ENCODE measurements at regions not wholly inside any gene's neighbourhood (a gene's known extent, or its start where the extent isn't known, plus 50 kb on each side); places are given as distances from the start of the nearest gene placed in this dataset.

DNA sequence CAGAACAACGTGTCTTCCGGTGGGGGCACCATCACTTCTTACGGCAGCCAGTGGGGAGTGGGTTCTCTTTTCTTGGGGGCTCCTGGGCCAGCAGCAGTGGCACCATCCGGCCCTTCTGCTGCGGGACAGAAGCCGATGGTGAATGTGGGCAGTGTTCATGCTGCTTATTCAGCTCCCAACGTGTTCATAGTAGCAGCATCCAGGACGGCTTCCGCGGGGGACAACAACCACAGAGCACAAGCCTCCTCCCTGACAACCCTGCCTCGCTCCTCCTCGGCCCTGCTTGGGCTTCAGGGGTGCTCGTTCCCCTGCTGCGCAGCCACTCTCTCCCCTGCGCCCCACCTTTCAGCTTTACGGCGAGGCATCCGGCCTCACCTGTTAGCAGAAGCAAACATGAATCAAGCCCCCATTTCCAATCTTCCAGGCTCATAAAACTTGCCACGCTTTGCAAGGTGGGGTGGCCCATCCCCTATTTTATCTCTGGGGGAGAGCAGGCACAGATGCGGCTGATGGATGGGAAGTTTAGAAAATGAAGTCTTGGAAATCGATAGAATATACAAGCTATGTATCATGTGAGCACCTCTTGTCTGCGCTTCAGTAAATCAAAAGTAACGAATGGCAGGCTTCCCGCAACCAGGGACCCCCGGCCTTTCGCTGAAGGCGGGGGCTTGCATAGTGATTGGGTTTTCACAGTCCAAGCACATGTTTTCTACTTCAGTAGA lies 191.8 kb upstream of the NECTIN1 start:
- Mint-ChIP-seq H3K4me3 (no peak overlapping the region), H3K9me3 (no peaks in the 10 kb centered on the region), H3K27ac (no peak overlapping the region), H3K36me3 (no peaks in the 10 kb centered on the region), H3K4me1 (no peaks in the 10 kb centered on the region), H3K27me3 (peaks cover 11% of the 10 kb centered on the region)
- POLR2A ChIA-PET, result no interaction called here
- ATAC-seq (ENCODE audit: low read depth) (no peak), DNase-seq (no peak)

DNA sequence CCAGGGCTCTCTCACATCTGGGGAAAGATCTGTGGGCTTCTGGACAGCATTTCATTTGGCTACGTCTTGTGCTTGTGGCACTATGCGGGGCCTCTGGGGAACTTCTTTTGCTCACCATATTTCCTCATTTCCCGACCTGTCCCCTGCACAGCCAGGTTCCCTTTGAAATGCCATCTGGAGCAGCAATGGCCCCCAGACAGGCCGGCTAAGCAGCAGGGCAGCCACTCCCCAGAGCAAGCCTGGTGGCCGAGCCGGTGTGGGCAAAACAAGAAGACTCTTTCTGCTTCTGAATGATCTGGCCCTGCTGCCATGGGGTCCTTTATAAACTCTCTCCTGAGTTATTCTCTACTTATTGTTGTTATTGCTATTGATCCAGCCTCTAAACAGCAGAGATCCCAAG lies 190.7 kb upstream of the NECTIN1 start:
- no peak for ATAC-seq (ENCODE audit: low read depth)
- H3K36me3 Mint-ChIP-seq, result no peaks in the 10 kb centered on the region
- no peak for DNase-seq
- no peak overlapping the region for H3K27ac Mint-ChIP-seq
- peaks cover 2% of the 10 kb centered on the region for H3K9me3 Mint-ChIP-seq
- POLR2A ChIA-PET, result no interaction called here
- H3K27me3 Mint-ChIP-seq, result peaks cover 11% of the 10 kb centered on the region
- no peaks in the 10 kb centered on the region for H3K4me1 Mint-ChIP-seq
- no peak overlapping the region for H3K4me3 Mint-ChIP-seq

DNA sequence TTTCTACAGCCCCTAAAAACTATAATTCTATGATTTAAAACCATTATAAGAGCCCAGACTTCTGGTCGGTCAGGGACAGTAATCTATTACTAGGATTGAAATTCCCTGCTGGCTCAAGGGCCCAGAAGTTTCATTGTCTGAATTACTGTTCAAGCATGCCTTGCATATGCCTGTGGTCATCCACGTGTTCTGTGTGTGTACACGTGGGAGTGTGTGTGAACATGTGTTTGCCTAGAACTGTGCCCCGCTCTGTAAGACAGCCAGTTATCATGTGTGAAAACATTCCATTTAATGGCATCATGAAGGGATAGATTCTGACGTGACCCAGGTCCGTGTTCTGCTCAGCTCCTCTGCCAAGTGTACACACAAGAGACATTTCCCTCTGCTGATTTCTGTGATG lies 189.3 kb upstream of the NECTIN1 start:
- Mint-ChIP-seq H3K36me3 (no peaks in the 10 kb centered on the region), H3K4me1 (no peaks in the 10 kb centered on the region), H3K27ac (no peak overlapping the region), H3K4me3 (no peak overlapping the region), H3K27me3 (peaks cover 11% of the 10 kb centered on the region), H3K9me3 (peaks cover 2% of the 10 kb centered on the region)
- POLR2A ChIA-PET, result no interaction called here
- ATAC-seq (ENCODE audit: low read depth) (no peak), DNase-seq (no peak)

DNA sequence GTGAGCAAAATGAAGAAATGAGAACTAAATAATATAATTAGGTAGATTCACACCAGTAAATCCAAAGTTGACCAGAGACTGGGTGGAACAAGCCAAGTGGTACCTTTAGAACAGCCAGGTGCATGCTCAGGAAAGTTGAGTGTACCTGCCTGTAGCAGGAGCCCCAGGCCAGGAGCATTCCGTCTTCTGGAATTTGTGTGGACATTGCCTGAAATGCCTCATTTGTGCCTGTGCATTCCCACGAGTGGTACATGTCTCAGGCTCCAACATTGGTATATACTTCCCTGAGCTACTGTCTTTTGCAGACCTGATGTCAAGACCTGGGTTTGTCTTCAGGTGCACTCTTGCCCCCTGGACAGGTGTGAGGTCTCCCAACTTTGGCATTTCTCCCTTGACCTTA lies 187.6 kb upstream of the NECTIN1 start:
- H3K4me1 Mint-ChIP-seq, result no peaks in the 10 kb centered on the region
- peaks cover 4% of the 10 kb centered on the region for H3K27me3 Mint-ChIP-seq
- H3K4me3 Mint-ChIP-seq, result no peak overlapping the region
- POLR2A ChIA-PET, result no interaction called here
- DNase-seq (no peak), ATAC-seq (ENCODE audit: low read depth) (no peak)
- no peaks in the 10 kb centered on the region for H3K36me3 Mint-ChIP-seq
- no peak overlapping the region for H3K27ac Mint-ChIP-seq
- peaks cover 2% of the 10 kb centered on the region for H3K9me3 Mint-ChIP-seq

DNA sequence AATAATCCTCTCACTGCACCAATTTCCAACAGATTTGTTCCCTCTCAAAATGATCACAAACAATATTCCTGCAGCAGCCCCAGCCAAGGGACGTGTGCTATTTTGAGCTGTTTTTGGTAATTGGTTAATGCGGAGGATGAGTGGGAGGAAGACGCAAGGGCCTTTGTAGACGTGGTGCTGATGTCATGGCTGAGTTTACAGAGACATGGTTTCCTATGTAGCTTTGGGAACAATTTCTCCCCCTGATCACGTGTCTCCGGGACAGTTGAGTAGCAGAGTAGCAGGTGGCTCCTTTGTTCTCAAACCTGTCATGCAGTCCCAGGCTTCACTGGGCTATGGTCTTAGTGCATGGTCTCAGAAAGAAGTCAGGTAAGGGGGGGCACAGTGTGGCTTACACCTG lies 183.2 kb upstream of the NECTIN1 start:
- Mint-ChIP-seq H3K4me3 (no peak overlapping the region), H3K4me1 (no peaks in the 10 kb centered on the region), H3K27ac (no peak overlapping the region), H3K9me3 (peaks cover 2% of the 10 kb centered on the region), H3K36me3 (no peaks in the 10 kb centered on the region), H3K27me3 (peaks cover 6% of the 10 kb centered on the region)
- DNase-seq (no peak), ATAC-seq (ENCODE audit: low read depth) (no peak)
- POLR2A ChIA-PET, result no interaction called here

DNA sequence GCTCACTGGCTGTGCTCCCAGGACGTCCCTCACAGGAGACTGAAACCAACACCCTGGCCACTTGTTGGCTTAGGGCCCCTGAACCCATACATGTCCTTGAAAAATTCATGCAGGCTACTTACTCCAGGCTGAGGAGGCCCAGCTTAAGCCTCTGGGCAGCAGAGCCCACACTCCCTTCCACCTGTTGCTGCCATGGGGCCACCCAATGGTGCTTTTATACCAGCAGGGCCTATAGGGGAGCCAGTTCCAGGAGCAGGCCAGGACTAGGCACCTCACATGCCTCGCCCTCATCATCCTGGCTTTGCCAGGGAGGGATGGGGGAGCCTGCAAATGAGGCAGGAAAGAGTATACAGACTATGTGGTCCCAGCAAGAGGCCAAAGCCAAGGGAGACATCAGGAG lies 181.7 kb upstream of the NECTIN1 start:
- no peaks in the 10 kb centered on the region for H3K4me1 Mint-ChIP-seq
- no peaks in the 10 kb centered on the region for H3K36me3 Mint-ChIP-seq
- POLR2A ChIA-PET, result no interaction called here
- no peak for DNase-seq
- H3K27me3 Mint-ChIP-seq, result peaks cover 9% of the 10 kb centered on the region
- ATAC-seq (ENCODE audit: low read depth), result no peak
- H3K9me3 Mint-ChIP-seq, result peaks cover 2% of the 10 kb centered on the region
- H3K27ac Mint-ChIP-seq, result no peak overlapping the region
- no peak overlapping the region for H3K4me3 Mint-ChIP-seq

DNA sequence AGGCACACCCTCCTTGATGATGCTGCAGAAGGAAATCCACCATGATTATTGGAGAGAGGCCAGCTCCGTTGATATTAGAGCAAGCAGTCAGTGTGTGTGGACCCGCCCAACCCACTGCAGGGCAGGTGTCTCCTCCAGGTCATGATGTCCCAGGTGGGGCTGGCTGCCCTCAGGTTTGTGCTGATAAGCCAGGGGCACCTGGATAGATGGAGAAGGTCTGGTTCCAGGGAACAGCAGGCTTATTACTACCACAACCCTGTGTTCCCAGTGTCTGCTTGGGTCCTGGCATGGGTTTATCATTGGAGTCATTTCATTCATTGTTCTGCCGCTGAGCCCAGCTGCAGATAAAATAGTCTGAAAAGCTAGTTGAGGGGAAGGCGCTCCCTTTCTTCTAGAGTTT lies 181.1 kb upstream of the NECTIN1 start:
- Mint-ChIP-seq H3K36me3 (no peaks in the 10 kb centered on the region), H3K4me1 (no peaks in the 10 kb centered on the region), H3K27me3 (peaks cover 10% of the 10 kb centered on the region), H3K4me3 (no peak overlapping the region), H3K9me3 (peaks cover 1% of the 10 kb centered on the region), H3K27ac (no peak overlapping the region)
- DNase-seq (no peak), ATAC-seq (ENCODE audit: low read depth) (no peak)
- POLR2A ChIA-PET, result no interaction called here

DNA sequence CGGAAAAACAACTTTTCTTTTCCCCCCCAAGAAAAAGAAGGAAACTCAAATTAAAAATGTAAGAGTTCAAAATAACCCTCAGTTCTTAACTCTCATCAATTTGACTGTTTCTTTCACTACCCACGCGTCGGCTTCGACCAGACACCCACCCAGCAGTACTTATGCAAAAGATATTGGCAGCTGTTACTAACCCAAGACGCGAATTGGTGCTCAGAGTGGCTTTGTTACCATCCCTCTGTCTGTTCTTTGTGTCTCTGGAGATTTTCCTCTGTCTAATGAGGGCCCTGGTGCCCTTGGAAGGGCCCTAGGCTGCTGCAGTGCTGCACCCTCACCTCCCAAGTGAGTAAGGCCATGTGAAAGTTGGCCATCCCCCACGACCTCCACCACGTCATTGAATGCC lies 180.5 kb upstream of the NECTIN1 start:
- DNase-seq, result no peak
- H3K36me3 Mint-ChIP-seq, result no peaks in the 10 kb centered on the region
- H3K27ac Mint-ChIP-seq, result no peak overlapping the region
- H3K4me3 Mint-ChIP-seq, result no peak overlapping the region
- no peaks in the 10 kb centered on the region for H3K9me3 Mint-ChIP-seq
- POLR2A ChIA-PET, result no interaction called here
- H3K27me3 Mint-ChIP-seq, result peaks cover 10% of the 10 kb centered on the region
- no peaks in the 10 kb centered on the region for H3K4me1 Mint-ChIP-seq
- ATAC-seq (ENCODE audit: low read depth), result no peak

DNA sequence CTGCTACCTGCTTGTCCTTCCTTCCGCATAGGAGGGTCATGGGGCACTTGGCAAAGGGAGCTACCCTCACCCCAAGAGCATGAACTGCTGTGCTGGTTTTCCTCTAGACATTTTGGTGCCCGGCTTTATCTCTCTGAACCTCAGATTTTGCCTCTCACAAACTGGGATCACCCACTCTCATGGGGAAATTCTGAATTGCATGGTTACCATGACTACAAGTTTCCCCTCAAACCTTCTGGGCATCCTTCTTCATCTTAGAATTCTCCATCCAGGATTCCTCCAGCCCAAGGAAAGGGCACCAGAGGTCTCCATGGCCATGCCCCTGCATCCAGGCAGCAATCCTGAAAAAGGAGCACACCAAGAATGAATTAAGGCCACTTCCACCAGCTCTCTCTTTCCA lies 180.1 kb upstream of the NECTIN1 start:
- Mint-ChIP-seq H3K4me1 (no peaks in the 10 kb centered on the region), H3K36me3 (no peaks in the 10 kb centered on the region), H3K4me3 (no peak overlapping the region), H3K27ac (no peak overlapping the region), H3K27me3 (peaks cover 10% of the 10 kb centered on the region), H3K9me3 (no peaks in the 10 kb centered on the region)
- DNase-seq (no peak), ATAC-seq (ENCODE audit: low read depth) (no peak)
- POLR2A ChIA-PET, result no interaction called here

DNA sequence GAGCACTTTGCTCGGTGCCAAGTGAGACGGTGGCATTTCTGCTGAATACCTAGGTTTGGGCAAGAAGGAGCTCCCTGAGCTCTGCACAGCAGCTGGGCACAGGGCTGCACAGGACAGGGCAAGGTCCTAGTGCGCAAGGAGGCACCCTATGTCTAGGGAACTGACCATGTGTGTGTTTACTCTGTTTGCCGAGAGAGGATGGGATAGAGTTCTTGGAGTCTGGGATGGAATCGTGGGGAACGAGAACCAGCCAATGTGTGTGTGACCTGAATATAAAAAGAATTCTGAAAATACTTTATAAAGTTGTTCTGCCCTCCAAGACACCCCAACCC lies 179.5 kb upstream of the NECTIN1 start:
- Mint-ChIP-seq H3K4me3 (no peak overlapping the region), H3K9me3 (no peaks in the 10 kb centered on the region), H3K27ac (no peak overlapping the region), H3K27me3 (peaks cover 10% of the 10 kb centered on the region), H3K4me1 (no peaks in the 10 kb centered on the region), H3K36me3 (no peaks in the 10 kb centered on the region)
- DNase-seq (no peak), ATAC-seq (ENCODE audit: low read depth) (no peak)
- POLR2A ChIA-PET, result no interaction called here

DNA sequence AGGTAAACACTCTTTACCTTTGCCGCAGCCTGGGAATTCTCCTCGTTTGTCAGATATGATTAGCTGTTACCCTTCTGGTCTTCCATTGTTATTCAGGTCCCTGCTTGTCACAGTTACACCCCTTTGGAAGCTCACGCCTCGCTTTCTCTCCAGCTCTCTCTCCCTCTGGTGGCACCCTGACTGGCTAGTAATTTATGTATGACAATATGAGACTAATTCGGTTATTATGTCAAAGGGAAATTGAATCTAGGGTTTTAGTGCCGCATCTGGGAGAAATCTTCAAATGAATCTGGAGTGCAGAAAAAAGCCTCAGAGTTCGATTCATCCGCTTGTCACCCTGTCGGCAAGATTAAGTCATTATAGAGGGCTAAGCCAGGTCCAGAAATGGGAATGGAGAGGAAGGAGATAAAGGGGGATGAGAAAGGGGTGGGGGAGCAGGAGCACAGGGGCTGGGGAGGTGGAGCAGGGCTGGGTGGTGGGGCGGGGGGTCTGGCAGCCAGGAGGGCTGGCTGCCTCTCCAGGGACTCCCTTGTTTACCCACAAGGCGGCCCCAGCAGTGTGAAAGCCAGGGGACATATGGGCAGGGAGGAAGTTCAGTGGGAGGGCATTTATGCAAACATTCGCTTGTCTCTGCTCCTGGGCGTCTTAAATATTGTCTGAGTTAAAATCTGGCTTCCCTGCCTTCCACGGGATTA lies 179.0 kb upstream of the NECTIN1 start:
- no peaks in the 10 kb centered on the region for H3K36me3 Mint-ChIP-seq
- no peaks in the 10 kb centered on the region for H3K9me3 Mint-ChIP-seq
- no peaks in the 10 kb centered on the region for H3K4me1 Mint-ChIP-seq
- no peak overlapping the region for H3K4me3 Mint-ChIP-seq
- no peak overlapping the region for H3K27ac Mint-ChIP-seq
- ATAC-seq (ENCODE audit: low read depth) (no peak), DNase-seq (no peak)
- POLR2A ChIA-PET, result no interaction called here
- peaks cover 10% of the 10 kb centered on the region for H3K27me3 Mint-ChIP-seq

DNA sequence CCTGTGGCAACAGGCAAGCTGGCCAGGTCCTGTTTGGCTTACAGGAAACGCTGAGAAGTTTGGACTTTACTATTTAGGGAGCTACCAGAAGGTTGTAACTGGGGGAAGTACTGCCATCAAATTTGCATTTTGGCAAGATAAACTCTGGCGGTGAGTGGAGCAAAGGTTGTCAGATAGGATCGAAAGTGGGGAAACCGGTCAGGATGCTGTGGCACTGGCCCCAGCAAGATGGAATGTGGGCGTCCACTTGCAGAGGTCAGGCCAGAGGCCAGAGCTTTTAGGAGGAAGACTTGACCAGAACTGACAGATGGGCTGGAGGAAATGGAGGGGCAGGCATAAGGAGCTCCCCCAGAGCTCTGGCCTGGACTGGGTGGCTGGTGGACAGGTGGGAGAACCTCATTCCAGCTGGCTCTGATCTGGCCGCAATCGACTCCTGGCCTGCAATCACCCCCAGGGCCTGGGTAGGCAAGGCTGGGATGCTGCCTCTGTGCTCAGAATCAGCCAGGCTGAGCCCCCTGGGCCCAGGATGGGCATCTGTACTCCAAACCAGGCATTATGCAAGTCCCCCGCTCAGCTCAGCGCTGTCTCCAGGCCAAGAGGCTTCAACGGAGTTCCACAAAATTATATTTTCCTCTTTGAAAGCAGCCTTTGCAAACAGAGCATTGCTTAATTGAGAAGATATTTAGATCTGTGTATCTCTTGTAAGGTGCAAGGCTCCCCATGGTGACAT lies 178.3 kb upstream of the NECTIN1 start:
- ATAC-seq (ENCODE audit: low read depth) (no peak), DNase-seq (no peak)
- POLR2A ChIA-PET, result no interaction called here
- Mint-ChIP-seq H3K4me1 (no peaks in the 10 kb centered on the region), H3K9me3 (no peaks in the 10 kb centered on the region), H3K27me3 (peaks cover 10% of the 10 kb centered on the region), H3K36me3 (no peaks in the 10 kb centered on the region), H3K27ac (no peak overlapping the region), H3K4me3 (no peak overlapping the region)

DNA sequence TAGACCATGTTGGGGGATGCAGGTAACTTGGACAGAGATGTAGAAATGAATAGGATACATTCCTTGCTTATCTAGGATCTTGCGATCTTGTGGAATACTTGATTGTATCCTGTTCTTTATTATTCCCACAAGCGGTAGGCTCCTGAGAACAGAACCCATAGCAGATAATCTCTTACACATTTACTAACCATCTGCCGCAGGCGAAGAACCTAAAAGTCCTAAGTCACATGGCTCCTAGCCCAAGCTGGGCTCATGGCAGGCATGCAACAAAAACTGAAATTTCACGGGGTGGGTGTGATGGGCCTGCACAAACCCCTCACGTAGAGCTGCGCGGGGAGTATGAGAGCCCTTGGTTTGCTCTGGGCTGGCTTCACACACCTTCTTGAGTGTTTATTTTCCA lies 177.4 kb upstream of the NECTIN1 start:
- peaks cover 12% of the 10 kb centered on the region for H3K27me3 Mint-ChIP-seq
- no peaks in the 10 kb centered on the region for H3K36me3 Mint-ChIP-seq
- H3K27ac Mint-ChIP-seq, result no peak overlapping the region
- no peaks in the 10 kb centered on the region for H3K4me1 Mint-ChIP-seq
- DNase-seq, result no peak
- no peaks in the 10 kb centered on the region for H3K9me3 Mint-ChIP-seq
- POLR2A ChIA-PET, result no interaction called here
- ATAC-seq (ENCODE audit: low read depth), result no peak
- H3K4me3 Mint-ChIP-seq, result no peak overlapping the region

DNA sequence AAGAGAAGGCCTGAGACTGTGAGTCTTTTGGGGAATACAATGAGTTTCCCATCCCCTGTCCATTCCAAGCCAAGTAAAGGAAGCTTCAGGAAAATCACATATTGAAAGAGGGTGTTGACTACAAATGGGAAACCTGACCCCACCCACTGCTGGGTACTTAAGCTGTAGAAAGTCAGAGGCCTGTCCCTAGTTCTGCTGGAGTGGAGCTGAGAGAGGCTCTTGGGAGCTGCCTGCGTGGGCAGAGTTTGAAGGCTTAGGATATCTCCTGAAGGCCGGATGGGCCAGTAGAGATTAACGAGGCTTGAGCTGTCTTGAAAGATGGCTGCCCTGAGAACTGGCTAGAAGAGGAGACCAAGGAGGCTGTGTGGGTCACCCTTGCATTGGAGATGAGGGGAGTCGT lies 176.2 kb upstream of the NECTIN1 start:
- no peak for ATAC-seq (ENCODE audit: low read depth)
- no peak overlapping the region for H3K4me3 Mint-ChIP-seq
- H3K36me3 Mint-ChIP-seq, result no peaks in the 10 kb centered on the region
- POLR2A ChIA-PET, result no interaction called here
- DNase-seq, result no peak
- peaks cover 14% of the 10 kb centered on the region for H3K27me3 Mint-ChIP-seq
- H3K9me3 Mint-ChIP-seq, result no peaks in the 10 kb centered on the region
- no peak overlapping the region for H3K27ac Mint-ChIP-seq
- H3K4me1 Mint-ChIP-seq, result no peaks in the 10 kb centered on the region
